Left ventricle myocardium inferior (tissue), 1 donor: ENCODE measurements at regions not wholly inside any gene's neighbourhood (a gene's known extent, or its start where the extent isn't known, plus 50 kb on each side); places are given as distances from the start of the nearest gene placed in this dataset.
"Not testable (repeated sequence)": the region's sequence is repeated elsewhere in the genome, so short reads cannot be mapped to it uniquely, and the experiment has no call there.

Source experiments
- DNase-seq: peaks from one replicate; pipeline ENCODE4 v3.0.0-alpha.2; 2020
- H3K27ac ChIP-seq: fragments of 200-600 bp; replicated peaks from 2 replicates; pipeline ENCODE4 v1.8.0; 2021
- H3K27me3 ChIP-seq: fragments of 200-600 bp; 2 replicates; pipeline ENCODE4 v1.8.0; 2021; ENCODE audit warnings: low read depth
- H3K36me3 ChIP-seq: fragments of 200-600 bp; 2 replicates; pipeline ENCODE4 v1.8.0; 2021
- H3K4me1 ChIP-seq: fragments of 200-600 bp; 2 replicates; pipeline ENCODE4 v1.8.0; 2021
- H3K4me3 ChIP-seq: fragments of 200-600 bp; 2 replicates; pipeline ENCODE4 v1.8.0; 2021; ENCODE audit warnings: mild to moderate bottlenecking, moderate library complexity
- H3K9me3 ChIP-seq: fragments of 200-600 bp; replicated peaks from 2 replicates; pipeline ENCODE4 v1.8.0; 2021
- intact Hi-C: fragments of 100-400 bp; cut with micrococcal nuclease; formaldehyde crosslinking; loops from one replicate; pipeline ENCODE4 v1.11.0; 2022
- TF ChIP-seq, protein P1 (sequence below): fragments of 200-600 bp; IDR thresholded peaks from 2 replicates; pipeline ENCODE4 v1.8.0; 2021; ENCODE audit warnings: antibody characterized with exemption, mild to moderate bottlenecking, borderline replicate concordance
- donor health status: DM: no; HTN: yes; CAD: no; lungs with severe emphysema.

GRCh38 chr18:43847164-43848091, 570.1 kb upstream of the SYT4 start:
- Histone ChIP-seq H3K4me3 (no peak overlapping the region), H3K27ac (peak overlapping the region; percentile 55), H3K9me3 (no peaks in the 10 kb centered on the region), H3K36me3 (no peaks in the 10 kb centered on the region), H3K4me1 (peaks cover 4% of the 10 kb centered on the region), H3K27me3 (no peaks in the 10 kb centered on the region)
- intact Hi-C loops = no loop called here
- TF ChIP-seq, protein P1, sequence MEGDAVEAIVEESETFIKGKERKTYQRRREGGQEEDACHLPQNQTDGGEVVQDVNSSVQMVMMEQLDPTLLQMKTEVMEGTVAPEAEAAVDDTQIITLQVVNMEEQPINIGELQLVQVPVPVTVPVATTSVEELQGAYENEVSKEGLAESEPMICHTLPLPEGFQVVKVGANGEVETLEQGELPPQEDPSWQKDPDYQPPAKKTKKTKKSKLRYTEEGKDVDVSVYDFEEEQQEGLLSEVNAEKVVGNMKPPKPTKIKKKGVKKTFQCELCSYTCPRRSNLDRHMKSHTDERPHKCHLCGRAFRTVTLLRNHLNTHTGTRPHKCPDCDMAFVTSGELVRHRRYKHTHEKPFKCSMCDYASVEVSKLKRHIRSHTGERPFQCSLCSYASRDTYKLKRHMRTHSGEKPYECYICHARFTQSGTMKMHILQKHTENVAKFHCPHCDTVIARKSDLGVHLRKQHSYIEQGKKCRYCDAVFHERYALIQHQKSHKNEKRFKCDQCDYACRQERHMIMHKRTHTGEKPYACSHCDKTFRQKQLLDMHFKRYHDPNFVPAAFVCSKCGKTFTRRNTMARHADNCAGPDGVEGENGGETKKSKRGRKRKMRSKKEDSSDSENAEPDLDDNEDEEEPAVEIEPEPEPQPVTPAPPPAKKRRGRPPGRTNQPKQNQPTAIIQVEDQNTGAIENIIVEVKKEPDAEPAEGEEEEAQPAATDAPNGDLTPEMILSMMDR = no peak
- no peak for DNase-seq

GRCh38 chr18:43849831-43850230, 572.5 kb upstream of the SYT4 start:
- H3K27ac ChIP-seq, H3K36me3 ChIP-seq, H3K27me3 ChIP-seq, H3K4me1 ChIP-seq, DNase-seq, intact Hi-C loops, H3K9me3 ChIP-seq, H3K4me3 ChIP-seq: not testable (repeated sequence)

DNA sequence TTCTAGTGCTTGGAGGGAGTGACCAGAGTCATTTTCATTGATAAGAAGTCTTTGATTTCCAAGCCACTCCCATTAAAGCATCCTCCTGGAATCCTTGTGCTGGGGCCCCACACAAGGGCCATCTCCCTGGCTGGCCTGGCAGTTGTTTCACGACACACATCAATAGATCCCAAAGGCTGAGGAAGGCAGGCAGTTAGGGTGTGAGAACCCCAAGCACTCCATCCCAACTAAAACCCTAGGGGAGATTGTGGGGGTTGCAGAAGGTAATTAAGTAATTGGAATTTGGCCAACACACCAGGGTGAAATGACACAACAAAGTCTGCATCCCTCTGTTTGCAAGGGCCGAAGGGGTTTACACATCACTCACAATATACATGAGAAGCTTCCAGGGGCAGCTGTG, 578.1 kb upstream of the SYT4 start:
- no peak overlapping the region for H3K4me3 ChIP-seq
- intact Hi-C loops = no loop called here

DNA sequence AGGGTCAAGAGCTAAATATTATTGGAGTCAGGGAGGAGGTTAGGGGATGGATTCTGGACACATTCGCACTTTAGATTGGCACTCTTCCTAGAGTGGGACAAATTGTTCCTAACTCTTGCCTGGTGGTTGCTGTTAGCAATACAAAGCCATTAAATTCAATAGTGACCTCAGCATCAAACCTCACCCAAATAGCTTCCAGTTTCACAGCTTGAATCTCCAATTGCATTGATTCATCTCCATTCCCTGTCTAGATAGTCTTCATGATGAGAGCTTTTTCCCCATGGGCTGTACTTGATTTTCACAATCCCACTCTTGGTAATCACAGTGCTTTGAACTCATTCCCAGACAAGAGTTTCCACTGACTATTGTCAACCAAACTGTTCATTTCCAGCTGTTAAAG, 585.9 kb upstream of the SYT4 start:
- Histone ChIP-seq H3K4me1 (peaks cover 19% of the 10 kb centered on the region), H3K9me3 (no peaks in the 10 kb centered on the region), H3K4me3 (no peak overlapping the region), H3K27ac (no peak overlapping the region), H3K36me3 (no peaks in the 10 kb centered on the region), H3K27me3 (no peaks in the 10 kb centered on the region)
- intact Hi-C loops = no loop called here
- DNase-seq = no peak
- TF ChIP-seq, protein P1 = no peak

More for the DNA sequence above, 578.1 kb upstream of the SYT4 start:
- H3K36me3 ChIP-seq = no peaks in the 10 kb centered on the region
- no peaks in the 10 kb centered on the region for H3K9me3 ChIP-seq
- DNase-seq = no peak
- no peaks in the 10 kb centered on the region for H3K27me3 ChIP-seq
- no peak overlapping the region for H3K27ac ChIP-seq
- no peaks in the 10 kb centered on the region for H3K4me1 ChIP-seq
- TF ChIP-seq, protein P1 = no peak

GRCh38 chr18:43866696-43867095, 589.4 kb upstream of the SYT4 start:
- H3K27me3 ChIP-seq = no peaks in the 10 kb centered on the region
- H3K4me3 ChIP-seq = no peak overlapping the region
- TF ChIP-seq, protein P1 = no peak
- H3K36me3 ChIP-seq = no peaks in the 10 kb centered on the region
- H3K27ac ChIP-seq = no peak overlapping the region
- intact Hi-C loops = no loop called here
- H3K4me1 ChIP-seq = peaks cover 26% of the 10 kb centered on the region
- no peak for DNase-seq
- no peaks in the 10 kb centered on the region for H3K9me3 ChIP-seq

DNA sequence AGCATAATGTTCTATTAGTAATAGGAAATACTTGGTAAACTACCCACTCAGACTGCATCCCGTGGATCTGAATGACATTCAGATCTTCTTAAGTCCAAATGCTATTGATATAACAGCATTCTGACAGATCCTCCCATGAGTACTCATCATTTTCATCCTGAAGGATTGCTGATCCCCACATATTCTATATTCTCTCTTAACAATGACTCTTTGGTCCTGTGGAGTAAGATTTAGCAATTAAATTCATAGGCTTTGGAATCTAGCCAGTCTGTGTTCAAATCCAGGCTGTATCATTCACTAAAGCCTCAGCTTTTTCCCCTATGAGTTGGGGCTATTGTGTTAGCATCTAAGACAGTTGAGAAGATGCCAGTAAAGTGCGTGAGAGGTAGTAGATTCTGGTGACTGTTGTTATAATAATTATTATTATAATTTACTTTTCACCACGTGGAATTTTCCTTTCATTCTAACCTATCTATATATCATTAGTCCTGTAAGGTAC, 591.3 kb upstream of the SYT4 start:
- DNase-seq = no peak
- Histone ChIP-seq H3K9me3 (no peaks in the 10 kb centered on the region), H3K27me3 (no peaks in the 10 kb centered on the region), H3K27ac (no peak overlapping the region), H3K36me3 (no peaks in the 10 kb centered on the region), H3K4me1 (peaks cover 11% of the 10 kb centered on the region), H3K4me3 (no peak overlapping the region)
- TF ChIP-seq, protein P1 = no peak
- intact Hi-C loops = no loop called here
